OCI-LY7 (cell line): ENCODE measurements at regions not wholly inside any gene's neighbourhood (a gene's known extent, or its start where the extent isn't known, plus 50 kb on each side); places are given as distances from the start of the nearest gene placed in this dataset.
"Not testable (repeated sequence)": the region's sequence is repeated elsewhere in the genome, so short reads cannot be mapped to it uniquely, and the experiment has no call there.

Experiments
- BruUV-seq: library from RNA; stranded (reverse); fragments of 400-500 nt; replicated peaks from 2 replicates; lab custom pipeline; 2021; lab: Mats Ljungman, UMichigan
- CTCF ChIA-PET: fragments of 300-600 bp; sonication (Branson Sonifier 250); formaldehyde crosslinking; loops from one replicate; lab custom pipeline; 2022; ENCODE audit warnings: antibody characterized with exemption; ENCODE audit not compliant: unreplicated experiment; lab: Charles Lee
- POLR2A ChIA-PET: fragments of 300-600 bp; sonication (Branson Sonifier 250); formaldehyde crosslinking; loops from one replicate; lab custom pipeline; 2022; ENCODE audit warnings: antibody characterized with exemption; lab: Charles Lee
- DNase-seq: peaks from one replicate; pipeline ENCODE4 v3.0.0-alpha.2; 2015; ENCODE audit warnings: low spot score
- H2AFZ ChIP-seq: fragments of 200-600 bp; sonication (generic), shearing (Covaris generic); 2 replicates; pipeline ENCODE4 v1.6.1; 2014; ENCODE audit warnings: mild to moderate bottlenecking, antibody characterized with exemption, low read length, moderate library complexity
- H3K27ac ChIP-seq: fragments of 200-600 bp; sonication (generic); 2 replicates; pipeline ENCODE4 v1.5.1; 2014; ENCODE audit warnings: mixed run types, low read depth, mild to moderate bottlenecking, moderate library complexity, low read length, inconsistent platforms; ENCODE audit not compliant: poor library complexity, severe bottlenecking
- H3K36me3 ChIP-seq: fragments of 200-600 bp; sonication (generic); 2 replicates; pipeline ENCODE4 v1.6.1; 2014; ENCODE audit warnings: mild to moderate bottlenecking, antibody characterized with exemption, low read length, moderate library complexity, mixed read lengths; ENCODE audit not compliant: insufficient read depth
- H3K4me1 ChIP-seq: fragments of 200-600 bp; sonication (generic); 2 replicates; pipeline ENCODE4 v1.5.1; 2014; ENCODE audit warnings: mild to moderate bottlenecking, low read length; ENCODE audit not compliant: insufficient read depth, poor library complexity, severe bottlenecking
- H3K4me2 ChIP-seq: fragments of 200-600 bp; sonication (generic); 2 replicates; pipeline ENCODE4 v1.6.1; 2014; ENCODE audit warnings: mild to moderate bottlenecking, low read length
- H3K4me3 ChIP-seq: fragments of 200-600 bp; sonication (generic); 2 replicates; pipeline ENCODE4 v1.5.1; 2014; ENCODE audit warnings: mild to moderate bottlenecking, low read depth, low read length; ENCODE audit not compliant: poor library complexity, severe bottlenecking
- H3K79me2 ChIP-seq: fragments of 200-600 bp; sonication (generic); 2 replicates; pipeline ENCODE4 v1.6.1; 2016; ENCODE audit warnings: low read depth, mild to moderate bottlenecking, low read length, moderate library complexity, mixed read lengths; ENCODE audit not compliant: insufficient read depth
- H3K9me2 ChIP-seq: fragments of 200-600 bp; sonication (generic); 2 replicates; pipeline ENCODE4 v1.6.1; 2016; ENCODE audit warnings: mild to moderate bottlenecking, low read length, mixed read lengths; ENCODE audit not compliant: insufficient read depth
- H3K9me3 ChIP-seq: fragments of 200-600 bp; sonication (generic); 2 replicates; pipeline ENCODE4 v1.6.1; 2014; ENCODE audit warnings: mild to moderate bottlenecking, mixed run types, low read length, mixed read lengths
- H4K20me1 ChIP-seq: fragments of 200-600 bp; sonication (generic); 2 replicates; pipeline ENCODE4 v1.6.1; 2014; ENCODE audit warnings: mild to moderate bottlenecking, antibody characterized with exemption, low read length, moderate library complexity, mixed read lengths; ENCODE audit not compliant: insufficient read depth
- CTCF ChIP-seq: fragments of 200-600 bp; sonication (generic); conservative IDR thresholded peaks from 2 replicates; pipeline ENCODE4 v1.5.1; 2014; ENCODE audit warnings: mild to moderate bottlenecking, antibody characterized with exemption, low read length, moderate library complexity, mixed read lengths
- EZH2phosphoT487 ChIP-seq: fragments of 200-600 bp; sonication (generic); IDR thresholded peaks from 2 replicates; pipeline ENCODE4 v1.6.1; 2018; ENCODE audit warnings: low read depth, borderline replicate concordance, mild to moderate bottlenecking, mixed run types, antibody characterized with exemption, low read length, moderate library complexity, mixed read lengths
- intact Hi-C: fragments of 100-400 bp; cut with micrococcal nuclease; formaldehyde crosslinking; loops from one replicate; pipeline ENCODE4 v1.10.0; 2022; ENCODE audit not compliant: unreplicated experiment

- Histone ChIP-seq H3K79me2 (no peaks in the 10 kb centered on the region), H2AFZ (no peak overlapping the region), H3K4me1 (no peaks in the 10 kb centered on the region), H3K27ac (no peak overlapping the region), H3K4me3 (no peak overlapping the region), H4K20me1 (no peaks in the 10 kb centered on the region), H3K36me3 (no peaks in the 10 kb centered on the region), H3K9me3 (no peaks in the 10 kb centered on the region), H3K9me2 (no peaks in the 10 kb centered on the region), H3K4me2 (no peak overlapping the region)
- no peak for DNase-seq
- intact Hi-C loops = no loop called here
- CTCF ChIA-PET = no interaction called here
- POLR2A ChIA-PET = interaction anchor here (0.9 to 1.1 kb wide), 2 partner anchors 13 to 27 kb away, joined by 3 to 4 read pairs; no protein-coding TSS in a partner anchor
- TF ChIP-seq CTCF (no peak), EZH2phosphoT487 (no peak)
- no TSS peak for BruUV-seq
Measured at GRCh38 chr3:22012471-22012870, 261.5 kb upstream of the ZNF385D start.

DNA sequence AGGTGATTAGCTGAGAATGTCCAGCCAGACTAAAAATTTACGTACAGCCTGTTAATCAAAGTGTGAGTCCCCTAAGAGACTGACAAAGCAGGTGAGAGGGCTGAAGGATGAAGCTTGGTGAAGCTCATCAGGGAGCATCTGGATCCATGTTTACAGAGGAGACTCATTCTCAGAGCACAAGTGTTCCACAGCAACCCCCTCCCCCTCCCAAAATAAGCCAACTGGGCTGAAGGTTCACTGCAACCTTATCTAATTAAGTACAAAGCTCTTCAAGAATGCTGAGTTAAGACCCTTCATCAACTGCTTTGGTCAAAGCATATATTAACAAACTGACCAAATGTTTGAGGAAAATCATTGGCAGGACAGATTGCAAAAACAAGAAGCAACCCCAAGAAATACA is 262.6 kb upstream of the ZNF385D start:
- intact Hi-C loops = no loop called here
- no peaks in the 10 kb centered on the region for H3K9me2 ChIP-seq
- H3K4me2 ChIP-seq = no peak overlapping the region
- no peak overlapping the region for H3K4me3 ChIP-seq
- no peaks in the 10 kb centered on the region for H3K4me1 ChIP-seq
- H3K27ac ChIP-seq = no peak overlapping the region
- no TSS peak for BruUV-seq
- H4K20me1 ChIP-seq = no peaks in the 10 kb centered on the region
- no peaks in the 10 kb centered on the region for H3K36me3 ChIP-seq
- ChIA-PET POLR2A (no interaction called here), CTCF (no interaction called here)
- no peak overlapping the region for H2AFZ ChIP-seq
- DNase-seq = no peak
- H3K9me3 ChIP-seq = no peaks in the 10 kb centered on the region
- TF ChIP-seq CTCF = no peak
- TF ChIP-seq EZH2phosphoT487 = no peak
- H3K79me2 ChIP-seq = no peaks in the 10 kb centered on the region

DNA sequence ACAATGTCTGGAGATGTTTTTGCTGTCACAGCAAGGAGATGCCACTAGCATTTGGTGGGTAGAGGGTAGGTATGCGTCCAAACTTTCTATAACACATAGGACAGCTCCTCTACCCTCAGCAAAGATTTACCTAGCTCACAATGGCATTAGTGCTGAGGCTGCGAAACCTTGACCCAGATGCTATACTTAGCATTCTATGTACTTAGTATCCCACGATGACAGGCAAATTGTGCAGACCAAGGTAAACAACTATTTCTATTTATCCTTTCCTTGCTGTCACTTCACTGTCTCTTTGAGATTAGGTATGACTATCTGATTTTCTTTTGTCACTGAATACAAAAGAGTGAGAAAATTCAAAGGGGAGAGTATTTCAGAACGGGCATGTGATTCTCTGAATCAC is 265.2 kb upstream of the ZNF385D start:
- no peak overlapping the region for H2AFZ ChIP-seq
- H3K79me2 ChIP-seq = no peaks in the 10 kb centered on the region
- no peaks in the 10 kb centered on the region for H4K20me1 ChIP-seq
- H3K36me3 ChIP-seq = no peaks in the 10 kb centered on the region
- intact Hi-C loops = no loop called here
- no peak overlapping the region for H3K4me3 ChIP-seq
- ChIA-PET CTCF (no interaction called here), POLR2A (no interaction called here)
- no peak overlapping the region for H3K27ac ChIP-seq
- TF ChIP-seq CTCF (no peak), EZH2phosphoT487 (no peak)
- H3K9me3 ChIP-seq = no peaks in the 10 kb centered on the region
- DNase-seq = no peak
- H3K4me1 ChIP-seq = no peaks in the 10 kb centered on the region
- BruUV-seq = no TSS peak
- H3K4me2 ChIP-seq = no peak overlapping the region
- no peaks in the 10 kb centered on the region for H3K9me2 ChIP-seq

GRCh38 chr3:22024638-22025037 is 273.6 kb upstream of the ZNF385D start:
- H2AFZ ChIP-seq, H3K79me2 ChIP-seq, H3K4me3 ChIP-seq, BruUV-seq, POLR2A ChIA-PET, intact Hi-C loops, H3K9me3 ChIP-seq, H3K27ac ChIP-seq, DNase-seq, H3K36me3 ChIP-seq, H4K20me1 ChIP-seq, CTCF ChIA-PET, H3K9me2 ChIP-seq, H3K4me2 ChIP-seq, H3K4me1 ChIP-seq: not testable (repeated sequence)
